HEK293T (cell line): ENCODE measurements at regions not wholly inside any gene's neighbourhood (a gene's known extent, or its start where the extent isn't known, plus 50 kb on each side); places are given as distances from the start of the nearest gene placed in this dataset.

Source experiments
- BHLHE40 ChIP-seq: fragments of 450-650 bp; IDR thresholded peaks from 2 replicates; pipeline ENCODE4 v1.6.1; 2016; ENCODE audit warnings: mild to moderate bottlenecking, moderate library complexity, borderline replicate concordance
- CTBP1 ChIP-seq: fragments of 450-650 bp; IDR thresholded peaks from 2 replicates; pipeline ENCODE4 v1.6.1; 2016; ENCODE audit warnings: borderline replicate concordance
- FOXA1 ChIP-seq: fragments of 450-650 bp; IDR thresholded peaks from 2 replicates; pipeline ENCODE4 v1.6.1; 2016; ENCODE audit warnings: mild to moderate bottlenecking
- SP1 ChIP-seq: fragments of 450-650 bp; IDR thresholded peaks from 2 replicates; pipeline ENCODE4 v1.6.1; 2017
- SUZ12 ChIP-seq: fragments of 450-650 bp; IDR thresholded peaks from 2 replicates; pipeline ENCODE4 v1.6.1; 2016; ENCODE audit warnings: mild to moderate bottlenecking
- ZNF384 ChIP-seq: fragments of 450-650 bp; IDR thresholded peaks from 2 replicates; pipeline ENCODE4 v1.6.1; 2016
- TF ChIP-seq, protein P1 (sequence below): fragments of 450-650 bp; IDR thresholded peaks from 2 replicates; pipeline ENCODE4 v1.6.1; 2016

DNA sequence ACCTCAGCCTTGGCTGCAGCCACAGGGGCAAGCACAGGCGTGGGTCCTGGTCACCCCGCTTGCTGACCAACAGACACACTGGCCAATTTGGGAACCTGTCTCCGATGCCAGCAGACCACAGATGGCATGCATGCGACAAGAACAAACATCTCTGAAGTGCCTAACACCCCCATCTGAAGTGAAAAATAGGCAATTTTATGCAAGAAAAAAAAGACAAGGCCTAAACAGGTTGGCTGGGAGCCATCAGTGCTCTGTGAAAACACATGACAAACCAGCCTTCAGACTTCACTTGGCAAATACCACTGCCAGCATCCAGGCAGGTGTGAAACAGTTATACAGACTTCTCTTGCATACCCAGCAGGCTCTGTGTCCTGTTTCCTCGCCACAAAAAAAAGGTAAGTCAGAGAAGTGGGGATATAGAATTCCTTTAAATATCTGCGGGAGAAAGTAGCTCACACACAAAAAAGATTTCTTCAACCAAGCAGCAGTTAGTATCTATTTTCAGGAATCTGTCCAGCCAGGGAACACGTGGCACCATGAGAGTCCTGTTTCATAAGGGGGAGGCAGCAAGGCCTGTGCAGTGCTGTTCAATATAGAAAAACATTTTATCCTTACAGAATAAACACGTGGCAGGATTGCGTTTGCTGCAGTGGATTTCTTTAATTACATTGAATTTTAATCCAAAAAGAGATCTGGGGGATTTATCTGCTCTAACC, 293.4 kb upstream of the MKLN1 start:
- TF ChIP-seq, protein P1, sequence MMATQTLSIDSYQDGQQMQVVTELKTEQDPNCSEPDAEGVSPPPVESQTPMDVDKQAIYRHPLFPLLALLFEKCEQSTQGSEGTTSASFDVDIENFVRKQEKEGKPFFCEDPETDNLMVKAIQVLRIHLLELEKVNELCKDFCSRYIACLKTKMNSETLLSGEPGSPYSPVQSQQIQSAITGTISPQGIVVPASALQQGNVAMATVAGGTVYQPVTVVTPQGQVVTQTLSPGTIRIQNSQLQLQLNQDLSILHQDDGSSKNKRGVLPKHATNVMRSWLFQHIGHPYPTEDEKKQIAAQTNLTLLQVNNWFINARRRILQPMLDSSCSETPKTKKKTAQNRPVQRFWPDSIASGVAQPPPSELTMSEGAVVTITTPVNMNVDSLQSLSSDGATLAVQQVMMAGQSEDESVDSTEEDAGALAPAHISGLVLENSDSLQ: no peak
- TF ChIP-seq SUZ12: no peak
- TF ChIP-seq SP1: no peak
- no peak for TF ChIP-seq BHLHE40
- TF ChIP-seq CTBP1: no peak
- TF ChIP-seq ZNF384: no peak
- no peak for TF ChIP-seq FOXA1
